ENCODE measurements at regions not wholly inside any gene's neighbourhood (a gene's known extent, or its start where the extent isn't known, plus 50 kb on each side); places are given as distances from the start of the nearest gene placed in this dataset.
"Not testable (repeated sequence)": the region's sequence is repeated elsewhere in the genome, so short reads cannot be mapped to it uniquely, and the experiment has no call there.

- H3K4me3 ChIP-seq (ENCODE audit: low read length): no peak overlapping the region
- DNase-seq (ENCODE audit: low read depth, low spot score): no peak
Measured at GRCh38 chr2:155525199-155525598, 807.3 kb downstream of the NR4A2 start.

GRCh38 chr2:155519529-155520130, 812.9 kb downstream of the NR4A2 start:
- no peak overlapping the region for H3K4me3 ChIP-seq (ENCODE audit: low read length)
- no peak for DNase-seq (ENCODE audit: low read depth, low spot score)

GRCh38 chr2:155518094-155518493, 814.4 kb downstream of the NR4A2 start:
- DNase-seq (ENCODE audit: low read depth, low spot score): no peak
- no peak overlapping the region for H3K4me3 ChIP-seq (ENCODE audit: low read length)

GRCh38 chr2:155517362-155517761, 815.2 kb downstream of the NR4A2 start:
- DNase-seq (ENCODE audit: low read depth, low spot score): no peak

GRCh38 chr2:155513248-155513647, 814.8 kb downstream of the KCNJ3 start:
- no peak overlapping the region for H3K4me3 ChIP-seq (ENCODE audit: low read length)
- no peak for DNase-seq (ENCODE audit: low read depth, low spot score)

More at GRCh38 chr2:155517362-155517761, 815.2 kb downstream of the NR4A2 start:
- H3K4me3 ChIP-seq (ENCODE audit: low read length): no peak overlapping the region

GRCh38 chr2:155502766-155503165, 804.3 kb downstream of the KCNJ3 start:
- DNase-seq (ENCODE audit: low read depth, low spot score): no peak
- no peak overlapping the region for H3K4me3 ChIP-seq (ENCODE audit: low read length)

- H3K4me3 ChIP-seq (ENCODE audit: low read length): no peak overlapping the region
- no peak for DNase-seq (ENCODE audit: low read depth, low spot score)
Measured at GRCh38 chr2:155498106-155498505, 799.6 kb downstream of the KCNJ3 start.

GRCh38 chr2:155494744-155495143, 796.2 kb downstream of the KCNJ3 start:
- no peak for DNase-seq (ENCODE audit: low read depth, low spot score)
- no peak overlapping the region for H3K4me3 ChIP-seq (ENCODE audit: low read length)

GRCh38 chr2:155485141-155485842, 786.8 kb downstream of the KCNJ3 start:
- H3K4me3 ChIP-seq (ENCODE audit: low read length): no peak overlapping the region
- no peak for DNase-seq (ENCODE audit: low read depth, low spot score)

- no peak for DNase-seq (ENCODE audit: low read depth, low spot score)
- H3K4me3 ChIP-seq (ENCODE audit: low read length): no peak overlapping the region
Measured at GRCh38 chr2:155481141-155481540, 782.6 kb downstream of the KCNJ3 start.

- H3K4me3 ChIP-seq (ENCODE audit: low read length); DNase-seq (ENCODE audit: low read depth, low spot score): not testable (repeated sequence)
Measured at GRCh38 chr2:155472018-155472417, 773.5 kb downstream of the KCNJ3 start.

GRCh38 chr2:155456222-155456621, 757.7 kb downstream of the KCNJ3 start:
- H3K4me3 ChIP-seq (ENCODE audit: low read length): no peak overlapping the region
- no peak for DNase-seq (ENCODE audit: low read depth, low spot score)

GRCh38 chr2:155442755-155443372, 744.4 kb downstream of the KCNJ3 start:
- no peak overlapping the region for H3K4me3 ChIP-seq (ENCODE audit: low read length)
- no peak for DNase-seq (ENCODE audit: low read depth, low spot score)

GRCh38 chr2:155442088-155442487, 743.6 kb downstream of the KCNJ3 start:
- H3K4me3 ChIP-seq (ENCODE audit: low read length): no peak overlapping the region
- DNase-seq (ENCODE audit: low read depth, low spot score): no peak

GRCh38 chr2:155431004-155431507, 732.6 kb downstream of the KCNJ3 start:
- no peak overlapping the region for H3K4me3 ChIP-seq (ENCODE audit: low read length)
- DNase-seq (ENCODE audit: low read depth, low spot score): no peak

- DNase-seq (ENCODE audit: low read depth, low spot score): no peak
- no peak overlapping the region for H3K4me3 ChIP-seq (ENCODE audit: low read length)
Measured at GRCh38 chr2:155427470-155427869, 729.0 kb downstream of the KCNJ3 start.

- no peak for DNase-seq (ENCODE audit: low read depth, low spot score)
- no peak overlapping the region for H3K4me3 ChIP-seq (ENCODE audit: low read length)
Measured at GRCh38 chr2:155424518-155424917, 726.0 kb downstream of the KCNJ3 start.

- DNase-seq (ENCODE audit: low read depth, low spot score): no peak
- no peak overlapping the region for H3K4me3 ChIP-seq (ENCODE audit: low read length)
Measured at GRCh38 chr2:155418753-155419152, 720.3 kb downstream of the KCNJ3 start.

- no peak overlapping the region for H3K4me3 ChIP-seq (ENCODE audit: low read length)
- no peak for DNase-seq (ENCODE audit: low read depth, low spot score)
Measured at GRCh38 chr2:155412598-155412997, 714.1 kb downstream of the KCNJ3 start.

- H3K4me3 ChIP-seq (ENCODE audit: low read length): no peak overlapping the region
- DNase-seq (ENCODE audit: low read depth, low spot score): no peak
Measured at GRCh38 chr2:155404433-155405002, 706.0 kb downstream of the KCNJ3 start.
